Ishikawa (cell line): ENCODE measurements at regions not wholly inside any gene's neighbourhood (a gene's known extent, or its start where the extent isn't known, plus 50 kb on each side); places are given as distances from the start of the nearest gene placed in this dataset.

Source experiments
- CEBPB ChIP-seq: IDR thresholded peaks from 2 replicates; pipeline ENCODE4 v1.6.1; 2012
- CREB1 ChIP-seq: IDR thresholded peaks from 2 replicates; pipeline ENCODE4 v1.6.1; 2012; ENCODE audit warnings: low read depth
- EGR1 ChIP-seq: IDR thresholded peaks from 2 replicates; pipeline ENCODE4 v1.6.1; 2012
- EP300 ChIP-seq: IDR thresholded peaks from 2 replicates; pipeline ENCODE4 v1.6.1; 2012; ENCODE audit warnings: borderline replicate concordance
- FOXM1 ChIP-seq: IDR thresholded peaks from 2 replicates; pipeline ENCODE4 v1.6.1; 2012; ENCODE audit warnings: low read depth, borderline replicate concordance
- NFIC ChIP-seq: IDR thresholded peaks from 2 replicates; pipeline ENCODE4 v1.6.1; 2012
- RAD21 ChIP-seq: IDR thresholded peaks from 2 replicates; pipeline ENCODE4 v1.6.1; 2012; ENCODE audit warnings: low read depth
- REST ChIP-seq: IDR thresholded peaks from 2 replicates; pipeline ENCODE4 v1.6.1; 2012; ENCODE audit warnings: low read depth, mild to moderate bottlenecking
- TAF1 ChIP-seq: IDR thresholded peaks from 2 replicates; pipeline ENCODE4 v1.6.1; 2012; ENCODE audit warnings: low read depth, mild to moderate bottlenecking
- TCF12 ChIP-seq: IDR thresholded peaks from 2 replicates; pipeline ENCODE4 v1.6.1; 2012; ENCODE audit warnings: low read depth
- TEAD4 ChIP-seq: IDR thresholded peaks from 2 replicates; pipeline ENCODE4 v1.6.1; 2012
- USF1 ChIP-seq: IDR thresholded peaks from 2 replicates; pipeline ENCODE4 v1.6.1; 2012
- YY1 ChIP-seq: IDR thresholded peaks from 2 replicates; pipeline ENCODE4 v1.6.1; 2012; ENCODE audit warnings: low read depth
- ZBTB7A ChIP-seq: IDR thresholded peaks from 2 replicates; pipeline ENCODE4 v1.6.1; 2012; ENCODE audit warnings: low read depth
- TF ChIP-seq, protein P1 (sequence below): IDR thresholded peaks from 2 replicates; pipeline ENCODE4 v1.6.1; 2012

DNA sequence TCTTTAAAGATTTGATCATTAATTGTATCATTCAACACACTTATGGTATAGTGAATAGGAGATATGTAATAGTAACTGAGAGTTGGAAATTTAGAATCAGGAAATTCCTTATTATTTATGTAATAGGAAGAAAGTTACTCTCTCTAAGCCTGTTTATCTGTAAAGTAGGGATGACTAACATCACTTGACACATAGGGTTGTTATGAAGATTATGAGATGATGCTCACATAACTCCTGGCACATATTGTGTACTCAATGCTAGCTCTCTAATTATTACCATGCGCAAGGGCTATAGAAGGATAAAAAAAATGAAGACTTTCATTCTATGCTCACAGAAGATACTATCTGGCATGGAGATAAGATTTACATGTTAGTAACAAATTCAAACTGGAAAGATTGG, 149.9 kb downstream of the ISOC1 start:
- TF ChIP-seq ZBTB7A (no peak), TEAD4 (no peak), CREB1 (no peak), YY1 (no peak), EGR1 (no peak), REST (no peak), CEBPB (no peak), TCF12 (no peak), NFIC (no peak), TAF1 (no peak), FOXM1 (no peak), RAD21 (no peak)
- TF ChIP-seq, protein P1, sequence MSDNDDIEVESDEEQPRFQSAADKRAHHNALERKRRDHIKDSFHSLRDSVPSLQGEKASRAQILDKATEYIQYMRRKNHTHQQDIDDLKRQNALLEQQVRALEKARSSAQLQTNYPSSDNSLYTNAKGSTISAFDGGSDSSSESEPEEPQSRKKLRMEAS = no peak

- TF ChIP-seq USF1 = no peak
- no peak for TF ChIP-seq YY1
- no peak for TF ChIP-seq EP300
Observed at GRCh38 chr5:129245489-129245888, 150.9 kb downstream of the ISOC1 start.

GRCh38 chr5:129246088-129246487, 151.5 kb downstream of the ISOC1 start:
- TF ChIP-seq FOXM1 = no peak
- no peak for TF ChIP-seq CREB1
- TF ChIP-seq, protein P1 = no peak
- no peak for TF ChIP-seq REST
- no peak for TF ChIP-seq TAF1
- TF ChIP-seq RAD21 = no peak
- TF ChIP-seq ZBTB7A = no peak
- TF ChIP-seq CEBPB = no peak
- TF ChIP-seq EGR1 = no peak
- no peak for TF ChIP-seq TCF12
- TF ChIP-seq YY1 = no peak
- no peak for TF ChIP-seq EP300
- no peak for TF ChIP-seq NFIC
- no peak for TF ChIP-seq TEAD4
- no peak for TF ChIP-seq USF1

GRCh38 chr5:129249886-129250285, 155.3 kb downstream of the ISOC1 start:
- no peak for TF ChIP-seq NFIC
- TF ChIP-seq, protein P1 = no peak
- TF ChIP-seq TAF1 = no peak
- no peak for TF ChIP-seq USF1
- no peak for TF ChIP-seq FOXM1
- TF ChIP-seq RAD21 = no peak
- no peak for TF ChIP-seq TCF12
- TF ChIP-seq CREB1 = no peak
- TF ChIP-seq YY1 = no peak

- TF ChIP-seq RAD21 (peak; percentile 34), USF1 (no peak)
Observed at GRCh38 chr5:129271308-129271707, 176.8 kb downstream of the ISOC1 start.

DNA sequence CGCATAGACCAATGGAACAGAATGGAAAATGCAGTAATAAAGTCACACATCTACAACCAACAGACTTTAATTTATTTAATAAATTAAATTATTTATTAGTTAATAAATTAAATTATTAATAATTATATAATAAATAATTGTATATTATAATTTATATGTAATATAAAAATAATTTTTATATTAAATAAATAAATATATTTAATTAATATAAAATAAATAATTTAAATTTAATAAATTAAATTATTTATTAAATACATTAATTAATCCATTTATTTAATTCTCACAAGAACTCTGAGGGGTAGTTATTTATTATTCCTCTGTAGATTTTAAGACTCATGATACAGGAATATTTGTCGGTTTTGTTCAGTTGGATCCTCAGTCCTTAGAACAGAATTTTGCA, 176.1 kb upstream of the ADAMTS19 start:
- TF ChIP-seq USF1 (no peak), REST (no peak), FOXM1 (no peak), CEBPB (no peak), TEAD4 (no peak), CREB1 (no peak), EGR1 (no peak), EP300 (no peak), ZBTB7A (no peak), YY1 (no peak), TCF12 (no peak), NFIC (no peak)
- TF ChIP-seq, protein P1 = no peak
